ENCODE measurements at regions not wholly inside any gene's neighbourhood (a gene's known extent, or its start where the extent isn't known, plus 50 kb on each side); places are given as distances from the start of the nearest gene placed in this dataset.

DNA sequence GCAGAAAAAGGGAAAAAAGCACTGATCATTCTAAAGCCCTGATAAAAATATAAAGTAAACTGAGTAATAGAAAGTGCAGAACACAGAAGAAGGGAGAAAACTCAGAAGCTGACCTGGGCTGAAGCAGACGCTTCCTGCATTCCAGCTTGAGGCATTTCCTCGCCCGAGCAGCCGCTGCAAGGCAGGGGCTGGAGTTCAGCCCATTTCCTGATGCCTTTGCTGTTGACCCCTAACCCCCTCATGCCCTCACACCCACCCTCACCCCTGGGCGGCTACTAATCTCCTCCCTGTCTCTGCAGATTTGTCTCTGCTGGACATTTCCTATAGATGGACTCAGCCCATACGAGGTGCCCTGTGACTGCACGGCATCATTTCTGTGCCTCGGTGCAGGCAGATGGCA lies 227.8 kb downstream of the NPHP4 start:
- TF ChIP-seq, protein P1, sequence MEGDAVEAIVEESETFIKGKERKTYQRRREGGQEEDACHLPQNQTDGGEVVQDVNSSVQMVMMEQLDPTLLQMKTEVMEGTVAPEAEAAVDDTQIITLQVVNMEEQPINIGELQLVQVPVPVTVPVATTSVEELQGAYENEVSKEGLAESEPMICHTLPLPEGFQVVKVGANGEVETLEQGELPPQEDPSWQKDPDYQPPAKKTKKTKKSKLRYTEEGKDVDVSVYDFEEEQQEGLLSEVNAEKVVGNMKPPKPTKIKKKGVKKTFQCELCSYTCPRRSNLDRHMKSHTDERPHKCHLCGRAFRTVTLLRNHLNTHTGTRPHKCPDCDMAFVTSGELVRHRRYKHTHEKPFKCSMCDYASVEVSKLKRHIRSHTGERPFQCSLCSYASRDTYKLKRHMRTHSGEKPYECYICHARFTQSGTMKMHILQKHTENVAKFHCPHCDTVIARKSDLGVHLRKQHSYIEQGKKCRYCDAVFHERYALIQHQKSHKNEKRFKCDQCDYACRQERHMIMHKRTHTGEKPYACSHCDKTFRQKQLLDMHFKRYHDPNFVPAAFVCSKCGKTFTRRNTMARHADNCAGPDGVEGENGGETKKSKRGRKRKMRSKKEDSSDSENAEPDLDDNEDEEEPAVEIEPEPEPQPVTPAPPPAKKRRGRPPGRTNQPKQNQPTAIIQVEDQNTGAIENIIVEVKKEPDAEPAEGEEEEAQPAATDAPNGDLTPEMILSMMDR (IDR thresholded peaks at IDR 0.05) = no peak
- TF ChIP-seq POLR2AphosphoS5 (IDR thresholded peaks at IDR 0.05) (no peak), POLR2A (IDR thresholded peaks at IDR 0.05) (no peak)
